NCI-H1694 treated with DMSO at 0.1 percent for 48 hours (cell line): ENCODE measurements at regions not wholly inside any gene's neighbourhood (a gene's known extent, or its start where the extent isn't known, plus 50 kb on each side); places are given as distances from the start of the nearest gene placed in this dataset.
"Not testable (repeated sequence)": the region's sequence is repeated elsewhere in the genome, so short reads cannot be mapped to it uniquely, and the experiment has no call there.

Source experiments
- DNase-seq: peaks from one replicate; lab custom pipeline; 2025; lab: John Stamatoyannopoulos, UW

DNA sequence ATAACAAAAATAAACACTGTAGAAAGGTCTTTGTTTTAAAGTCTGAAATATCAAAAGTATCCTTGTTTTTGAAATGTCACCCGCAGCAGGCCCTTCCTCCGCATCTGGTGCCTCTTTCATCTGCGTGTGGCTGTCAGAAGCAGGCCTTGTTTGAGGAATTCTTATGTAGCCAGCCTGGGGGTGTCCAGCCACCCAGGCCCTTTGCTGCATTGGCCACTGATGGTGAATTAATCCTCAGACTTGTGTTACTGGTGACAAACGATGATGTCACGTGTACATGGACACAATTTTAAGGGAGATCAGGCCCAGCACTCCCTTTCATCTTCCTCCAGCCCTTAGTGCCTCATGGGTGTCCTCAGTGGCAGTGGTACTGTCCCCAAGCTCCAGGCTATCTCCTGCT, 208.0 kb upstream of the GALNT2 start:
- no peak for DNase-seq

GRCh38 chr1:229860926-229861325, 206.1 kb upstream of the GALNT2 start:
- no peak for DNase-seq

DNA sequence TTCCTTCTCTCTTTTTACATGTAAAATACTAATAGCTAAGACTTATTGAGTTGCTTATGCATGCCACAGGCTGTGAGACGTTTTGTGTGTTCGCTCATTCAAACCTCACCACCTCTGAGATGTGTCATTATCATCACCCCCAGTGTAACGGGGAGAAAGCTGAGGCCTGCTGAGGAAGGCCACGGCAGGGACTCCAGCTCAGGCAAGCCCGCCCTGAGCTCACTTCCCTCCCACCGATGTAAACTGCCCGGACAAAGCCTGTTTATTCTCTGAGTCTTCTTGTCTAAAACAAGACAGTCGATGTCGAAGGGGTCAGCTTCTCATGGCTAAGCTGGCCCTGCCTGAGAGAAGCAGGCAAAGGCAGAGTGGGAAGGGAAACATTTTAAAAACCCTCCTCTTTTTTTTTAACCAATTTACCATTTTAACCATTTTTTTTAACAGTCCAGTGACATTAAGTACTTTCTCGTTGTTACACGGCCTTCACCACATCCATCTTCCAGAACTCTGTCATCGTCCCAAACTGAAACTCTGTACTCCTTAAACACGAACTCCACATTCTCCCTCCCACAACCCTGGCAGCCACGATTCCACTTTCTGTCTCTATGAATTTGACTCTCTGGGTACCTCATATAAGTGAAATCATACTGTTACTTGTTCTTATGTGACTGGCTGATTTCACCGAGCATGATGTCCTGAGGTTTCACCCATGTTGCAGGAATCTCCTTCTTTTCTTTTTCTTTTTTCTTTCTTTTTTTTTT, 204.8 kb upstream of the GALNT2 start:
- no peak for DNase-seq

DNA sequence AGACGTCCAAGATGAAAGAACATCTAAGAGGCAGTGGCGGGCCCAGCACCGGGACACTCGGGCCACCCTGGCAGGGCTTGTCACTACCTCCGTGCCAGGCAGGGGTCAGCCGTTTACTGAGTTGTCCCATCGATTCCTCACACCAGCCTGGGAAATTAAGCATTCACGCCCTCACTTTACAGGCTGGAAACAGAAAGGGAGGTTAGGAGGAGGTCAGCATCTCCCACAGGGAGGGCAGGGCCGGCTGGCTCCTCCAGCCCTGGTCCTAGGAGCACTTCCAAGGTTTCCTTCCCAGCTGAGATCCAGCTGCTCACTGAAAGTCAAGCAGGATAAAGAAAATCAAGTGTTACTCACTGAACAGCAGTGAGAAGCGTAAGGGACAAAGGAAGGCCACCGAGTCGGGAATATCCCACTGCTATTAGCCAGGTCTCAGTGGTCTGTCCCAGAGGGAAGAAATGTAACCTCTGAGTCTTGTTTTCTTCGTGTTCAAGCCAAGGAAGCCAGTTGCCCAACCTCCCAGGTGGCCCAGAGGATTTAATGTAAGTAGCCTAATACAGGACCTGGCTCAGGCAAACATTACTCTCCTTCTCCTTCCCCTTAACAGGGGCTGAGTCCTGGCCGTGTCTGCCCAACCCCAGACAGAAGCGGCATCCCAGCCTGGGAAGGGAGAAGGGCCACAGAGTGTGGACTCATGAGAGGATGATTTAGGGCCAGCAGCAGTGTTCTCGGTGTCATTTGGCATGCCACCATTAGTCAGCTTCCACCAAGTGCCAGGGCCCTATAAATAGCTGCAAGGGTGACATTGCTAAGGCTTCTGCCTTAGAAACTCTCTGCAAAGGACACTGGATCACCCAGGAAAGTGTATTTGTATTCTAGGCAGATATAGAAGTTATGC, 203.1 kb upstream of the GALNT2 start:
- no peak for DNase-seq

GRCh38 chr1:229864686-229865230, 202.3 kb upstream of the GALNT2 start:
- DNase-seq, result peak; percentile 29

DNA sequence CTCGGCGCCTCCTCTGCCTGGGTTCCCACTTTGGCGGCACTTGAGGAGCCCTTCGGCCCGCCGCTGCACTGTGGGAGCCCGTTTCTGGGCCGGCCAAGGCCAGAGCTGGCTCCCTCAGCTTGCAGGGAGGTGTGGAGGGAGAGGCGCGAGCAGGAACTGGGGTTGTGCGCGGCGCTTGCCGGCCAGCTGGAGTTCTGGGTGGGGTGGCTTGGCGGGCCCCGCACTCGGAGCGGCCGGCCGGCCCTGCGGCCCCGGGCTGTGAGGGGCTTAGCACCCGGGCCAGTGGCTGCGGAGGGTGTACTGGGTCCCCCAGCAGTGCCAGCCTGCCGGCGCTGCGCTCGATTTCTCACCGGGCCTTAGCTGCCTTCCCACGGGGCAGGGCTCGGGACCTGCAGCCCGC, 201.7 kb upstream of the GALNT2 start:
- not testable (repeated sequence) for DNase-seq

DNA sequence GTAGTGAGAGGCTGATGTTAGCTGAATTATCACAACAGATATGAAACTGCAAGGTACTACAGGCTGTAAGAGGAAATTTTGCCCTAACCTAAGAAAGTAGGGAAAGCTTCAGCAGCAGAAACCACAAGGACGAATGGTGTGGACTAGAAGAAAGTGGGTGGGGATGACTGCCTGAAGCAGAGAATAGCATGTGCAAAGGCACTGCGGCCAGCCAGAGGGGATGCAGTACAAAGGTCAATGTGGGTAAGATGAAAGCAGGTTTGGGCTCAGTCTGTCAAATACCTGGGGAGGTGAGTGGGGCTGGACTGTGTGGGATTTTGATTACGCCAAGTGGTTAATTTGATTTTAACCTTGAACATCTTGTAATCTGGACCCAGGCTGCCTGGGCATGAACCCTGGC, 199.3 kb upstream of the GALNT2 start:
- no peak for DNase-seq

DNA sequence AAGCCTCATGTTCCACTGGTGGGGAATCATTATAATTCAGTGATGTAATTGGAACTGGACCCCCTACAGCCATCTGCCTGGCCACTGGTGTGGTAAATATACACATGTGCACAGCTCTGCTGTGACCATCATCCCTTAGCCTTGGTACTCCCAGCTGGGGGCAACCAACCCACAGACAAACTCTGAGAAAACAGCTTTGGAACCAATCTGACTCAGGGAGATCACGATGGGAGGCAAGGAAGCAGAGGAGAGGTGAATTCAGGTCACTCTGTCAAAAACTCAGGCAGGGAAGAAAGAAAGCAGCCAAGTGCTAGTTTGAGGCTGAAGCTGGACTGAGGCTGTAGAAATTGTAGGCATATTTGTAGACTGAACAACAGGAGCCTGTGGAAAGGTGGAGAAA, 197.8 kb upstream of the GALNT2 start:
- DNase-seq, result no peak

- DNase-seq, result no peak
These were observed 197.4 kb upstream of the GALNT2 start for GRCh38 chr1:229869687-229870086.

DNA sequence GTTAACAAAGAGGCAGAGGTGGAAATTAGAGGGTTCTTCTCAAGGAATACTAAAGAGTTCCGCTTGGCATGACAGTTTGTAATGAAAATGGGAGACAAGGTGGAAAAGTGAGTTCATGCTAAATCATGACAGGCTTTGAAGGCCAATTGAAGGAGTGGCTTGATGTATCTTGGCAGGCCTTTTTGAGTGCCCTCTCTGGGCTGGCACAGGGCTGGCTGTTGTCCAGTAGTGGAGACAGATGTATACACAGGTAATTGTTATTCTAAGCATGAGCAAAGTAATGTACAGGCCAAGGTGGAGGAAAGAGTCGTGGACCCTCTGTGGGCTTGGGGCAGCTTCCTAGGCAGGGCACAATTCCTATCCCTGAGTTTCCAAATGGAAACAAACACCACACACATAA, 196.7 kb upstream of the GALNT2 start:
- no peak for DNase-seq

DNA sequence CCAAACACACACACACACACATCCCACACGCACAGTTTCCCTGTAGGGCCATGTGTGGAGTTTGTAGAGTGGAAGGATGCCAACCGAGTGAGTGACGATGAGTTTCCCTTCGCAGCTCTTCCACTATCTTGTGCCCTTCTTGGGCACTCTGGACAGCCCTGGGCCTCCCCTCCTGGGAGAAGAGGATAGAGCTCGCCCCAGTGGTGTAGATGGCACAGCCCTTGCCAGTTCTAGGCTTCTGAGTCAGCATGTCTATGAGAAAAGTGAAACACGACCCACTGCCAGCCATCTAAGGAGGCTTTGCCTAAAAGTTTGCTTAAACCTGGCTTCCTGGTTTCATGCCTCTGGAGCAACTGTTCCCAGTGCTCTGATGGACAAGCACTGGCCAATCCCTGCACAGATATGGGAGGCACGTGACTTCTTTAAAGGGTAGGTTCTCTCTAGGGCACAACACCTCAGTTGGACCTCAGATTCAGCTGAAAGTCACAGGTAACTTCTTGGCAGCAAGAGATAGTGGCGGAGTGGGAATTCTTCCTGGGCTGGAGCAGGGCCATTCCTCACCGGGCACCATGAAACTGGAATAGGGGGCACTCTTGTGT, 195.9 kb upstream of the GALNT2 start:
- no peak for DNase-seq

- DNase-seq, result no peak
These were observed 192.9 kb upstream of the GALNT2 start for GRCh38 chr1:229874136-229874535.

- no peak for DNase-seq
These were observed 192.4 kb upstream of the GALNT2 start for GRCh38 chr1:229874609-229875008.

- no peak for DNase-seq
These were observed 192.0 kb upstream of the GALNT2 start for GRCh38 chr1:229875086-229875485.

DNA sequence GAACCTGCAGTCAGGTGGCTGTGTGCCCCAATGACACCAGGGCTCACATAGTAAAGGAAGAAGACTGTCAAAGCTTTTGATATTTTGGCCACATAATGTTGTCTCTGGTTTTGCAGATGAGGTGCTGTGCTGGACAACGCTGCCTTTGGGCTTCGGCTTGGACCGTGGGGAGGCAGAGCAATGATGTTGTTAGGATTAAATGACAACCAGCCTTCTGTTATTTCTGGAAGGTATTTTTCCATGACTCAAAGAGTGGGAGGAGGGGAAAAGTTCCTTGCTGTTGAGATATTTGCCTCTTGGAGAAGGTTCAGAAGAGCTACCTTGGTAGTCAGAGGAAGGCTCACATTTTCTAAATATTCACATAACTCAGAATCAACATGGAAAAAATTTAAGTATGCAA, 187.3 kb upstream of the GALNT2 start:
- no peak for DNase-seq

DNA sequence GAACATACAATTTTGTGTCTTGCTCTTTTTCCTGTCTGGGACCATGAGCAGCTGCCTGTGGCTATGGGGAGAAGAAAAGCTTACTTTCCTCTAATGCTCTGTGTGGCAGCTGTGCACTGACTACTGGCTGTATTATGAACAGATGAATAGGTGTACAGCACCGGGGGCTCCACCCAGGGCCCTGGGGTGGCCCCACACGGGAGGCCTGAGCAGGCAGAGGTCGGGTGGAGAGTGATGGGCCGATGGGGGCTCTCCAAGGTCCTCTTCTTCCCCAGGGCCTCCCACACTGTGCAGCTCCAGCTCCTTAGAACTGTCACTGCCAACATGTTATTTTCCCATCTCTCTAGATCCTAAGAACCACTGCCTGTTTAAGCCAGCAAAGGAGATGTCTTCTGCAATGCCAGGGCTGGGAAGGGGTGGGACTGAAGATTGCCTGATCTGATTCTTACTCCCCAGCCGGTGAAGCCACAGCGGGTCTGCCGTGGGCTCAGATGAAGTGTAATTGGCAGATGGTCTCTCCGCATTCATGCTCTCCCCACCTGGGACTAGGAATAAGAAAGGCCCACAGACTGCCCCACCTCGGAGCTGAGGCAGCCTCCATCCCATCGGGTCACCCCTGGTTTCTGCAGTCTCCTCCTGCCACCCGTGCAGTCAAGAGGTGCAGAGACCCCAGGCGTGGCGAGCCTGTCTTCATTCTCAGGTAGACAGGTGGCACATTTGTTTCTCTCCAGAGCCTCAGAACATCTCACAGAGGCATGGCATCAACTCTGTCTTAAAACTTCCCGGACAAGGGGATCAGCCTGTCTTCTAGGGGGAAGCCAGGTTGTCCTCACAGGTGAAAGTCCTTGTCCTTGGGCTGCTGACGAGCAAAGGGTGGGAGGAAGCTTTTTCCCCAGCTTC, 186.5 kb upstream of the GALNT2 start:
- no peak for DNase-seq

DNA sequence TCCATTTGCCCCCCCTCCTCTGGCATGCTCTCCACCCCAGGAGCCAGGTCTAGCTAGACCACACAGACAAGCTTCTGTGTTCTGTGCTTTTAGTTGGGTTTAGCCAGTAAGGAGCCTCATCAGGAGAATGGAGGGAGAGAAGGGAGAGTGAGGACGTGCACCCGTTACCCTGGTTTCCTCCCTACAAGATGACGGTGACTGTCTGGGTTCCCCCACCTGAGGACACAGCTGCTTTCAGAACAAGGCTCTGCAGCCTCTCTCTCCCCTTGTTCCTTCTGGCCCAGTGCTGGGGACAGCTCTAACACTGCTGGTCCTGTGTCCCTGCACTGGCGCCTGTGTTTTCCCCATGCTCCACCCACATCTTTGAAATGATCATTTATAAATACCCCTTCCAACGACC, 184.4 kb upstream of the GALNT2 start:
- DNase-seq, result no peak

DNA sequence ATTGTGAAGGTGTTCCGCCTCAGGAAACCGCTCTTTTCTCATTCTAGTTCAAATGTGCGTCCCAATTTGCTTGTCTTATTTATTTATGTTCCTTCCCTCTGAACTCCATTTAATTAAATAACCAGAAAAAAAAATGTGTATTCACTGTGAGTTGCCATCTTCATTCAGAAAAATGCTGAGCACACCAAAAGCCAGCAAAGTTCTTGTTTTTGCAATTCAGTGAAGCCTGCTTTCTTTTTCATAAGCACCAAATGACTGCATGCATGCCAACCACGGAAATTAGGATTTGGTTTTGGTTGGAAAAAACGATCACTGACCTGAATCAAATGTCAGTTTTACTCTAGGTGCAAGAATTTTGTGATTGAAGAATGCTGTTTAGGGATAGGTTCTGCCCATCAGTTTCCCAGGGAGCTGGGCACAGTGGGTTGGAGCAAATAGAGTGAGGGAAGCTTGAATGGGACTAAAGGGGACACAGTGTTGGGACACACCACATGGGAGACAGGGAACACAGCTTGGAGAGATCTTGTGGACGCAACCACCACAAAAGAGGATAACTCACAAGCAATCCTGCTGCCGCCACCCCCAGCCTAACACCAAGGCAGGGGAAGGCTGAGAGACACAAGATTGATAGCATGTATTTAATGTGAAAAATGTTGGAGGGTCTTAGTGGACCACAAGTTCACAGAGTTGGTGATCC, 183.4 kb upstream of the GALNT2 start:
- DNase-seq, result no peak

DNA sequence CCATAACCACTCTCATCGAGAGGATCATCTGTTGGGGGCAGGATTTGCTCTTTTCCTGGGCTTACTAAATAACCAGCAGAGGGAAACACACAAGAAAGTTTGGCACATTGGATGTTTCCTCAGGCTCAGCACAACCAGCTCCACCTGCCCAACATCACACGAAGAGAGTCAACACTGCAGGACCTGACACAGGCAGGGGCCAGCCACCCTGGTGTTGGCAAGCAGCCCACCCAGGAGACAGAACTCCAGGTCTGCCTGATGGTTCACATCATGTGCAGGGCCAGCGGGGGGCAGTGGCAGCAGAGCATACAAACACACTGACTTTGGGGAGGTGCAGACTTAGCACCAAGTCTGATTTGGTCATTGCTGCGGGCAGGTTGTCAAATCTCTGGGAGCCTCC, 182.3 kb upstream of the GALNT2 start:
- DNase-seq, result peak; percentile 28

- no peak for DNase-seq
These were observed 181.2 kb upstream of the GALNT2 start for GRCh38 chr1:229885568-229886495.
